Renal pelvis (tissue), 1 donor: ENCODE measurements at regions not wholly inside any gene's neighbourhood (a gene's known extent, or its start where the extent isn't known, plus 50 kb on each side); places are given as distances from the start of the nearest gene placed in this dataset.
"Not testable (repeated sequence)": the region's sequence is repeated elsewhere in the genome, so short reads cannot be mapped to it uniquely, and the experiment has no call there.

Experiments
- DNase-seq: peaks from one replicate; pipeline ENCODE4 v3.0.0-alpha.2; 2013

GRCh38 chr4:27075603-27076002, 215.0 kb downstream of the STIM2 start:
- DNase-seq, result not testable (repeated sequence)

- DNase-seq, result no peak
Measured at GRCh38 chr4:27078934-27079455, 218.4 kb downstream of the STIM2 start.

- DNase-seq, result no peak
Measured at GRCh38 chr4:27081675-27082586, 221.3 kb downstream of the STIM2 start.

GRCh38 chr4:27082776-27083175, 222.1 kb downstream of the STIM2 start:
- no peak for DNase-seq

GRCh38 chr4:27084685-27085361, 224.2 kb downstream of the STIM2 start:
- peak; percentile 33 for DNase-seq

GRCh38 chr4:27085396-27085795, 224.8 kb downstream of the STIM2 start:
- no peak for DNase-seq

GRCh38 chr4:27087306-27088045, 226.8 kb downstream of the STIM2 start:
- DNase-seq, result no peak

GRCh38 chr4:27088491-27088890, 227.8 kb downstream of the STIM2 start:
- no peak for DNase-seq

GRCh38 chr4:27089186-27089585, 228.5 kb downstream of the STIM2 start:
- DNase-seq, result no peak

GRCh38 chr4:27090406-27090805, 229.8 kb downstream of the STIM2 start:
- no peak for DNase-seq

- no peak for DNase-seq
Measured at GRCh38 chr4:27094224-27094623, 233.6 kb downstream of the STIM2 start.

- DNase-seq, result no peak
Measured at GRCh38 chr4:27094783-27095182, 234.1 kb downstream of the STIM2 start.

GRCh38 chr4:27096142-27096824, 235.6 kb downstream of the STIM2 start:
- no peak for DNase-seq

- DNase-seq, result no peak
Measured at GRCh38 chr4:27098034-27098433, 237.4 kb downstream of the STIM2 start.

- no peak for DNase-seq
Measured at GRCh38 chr4:27100713-27101112, 240.1 kb downstream of the STIM2 start.

- DNase-seq, result no peak
Measured at GRCh38 chr4:27101126-27101525, 240.5 kb downstream of the STIM2 start.

- no peak for DNase-seq
Measured at GRCh38 chr4:27101561-27101960, 240.9 kb downstream of the STIM2 start.

GRCh38 chr4:27111627-27112026, 251.0 kb downstream of the STIM2 start:
- DNase-seq, result no peak

- DNase-seq, result no peak
Measured at GRCh38 chr4:27112587-27112986, 251.9 kb downstream of the STIM2 start.

- no peak for DNase-seq
Measured at GRCh38 chr4:27115221-27115620, 254.6 kb downstream of the STIM2 start.

GRCh38 chr4:27117453-27117852, 256.8 kb downstream of the STIM2 start:
- no peak for DNase-seq

- DNase-seq, result no peak
Measured at GRCh38 chr4:27119239-27119638, 258.6 kb downstream of the STIM2 start.
